ENCODE measurements at regions not wholly inside any gene's neighbourhood (a gene's known extent, or its start where the extent isn't known, plus 50 kb on each side); places are given as distances from the start of the nearest gene placed in this dataset.
"Not testable (repeated sequence)": the region's sequence is repeated elsewhere in the genome, so short reads cannot be mapped to it uniquely, and the experiment has no call there.

DNA sequence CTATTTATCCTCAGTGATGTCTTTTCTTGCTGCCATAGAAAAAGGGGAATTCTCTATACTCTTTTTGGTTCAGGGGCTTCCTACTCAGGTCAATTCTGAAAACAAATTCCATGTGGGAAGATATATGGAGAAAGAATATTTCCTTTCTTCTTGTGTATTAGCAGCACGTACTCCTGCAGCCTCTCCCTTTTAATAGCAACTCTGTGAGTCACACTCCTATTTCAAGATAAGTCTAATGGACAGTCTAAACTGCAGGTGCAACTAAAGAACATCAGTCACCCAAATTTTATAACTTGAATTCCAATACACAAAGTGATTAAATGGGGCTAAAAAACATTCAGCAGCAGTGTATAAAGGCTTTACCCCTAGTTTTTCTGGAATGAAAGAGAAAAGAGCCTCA lies 942.2 kb downstream of the CNTNAP5 start:
- no peak for DNase-seq

DNA sequence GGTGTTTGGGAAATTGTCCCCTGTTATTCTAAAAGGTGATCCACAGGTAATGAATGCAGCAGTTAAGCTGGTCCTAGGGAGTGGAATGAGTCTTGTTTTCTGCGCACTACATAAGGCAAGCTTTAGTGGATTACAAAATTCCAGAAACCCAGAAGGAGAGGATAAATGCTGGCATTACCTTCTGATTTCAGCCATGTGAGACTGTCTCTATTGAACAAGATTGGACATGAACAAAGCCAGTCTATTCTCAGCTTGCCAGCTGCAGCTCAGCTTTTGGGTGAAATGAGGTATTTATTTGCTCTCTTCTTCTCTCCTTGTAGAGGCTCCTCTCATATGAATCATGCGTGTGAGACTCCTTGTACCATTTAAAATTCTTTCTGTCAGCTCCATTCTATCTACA lies 944.9 kb downstream of the CNTNAP5 start:
- no peak for DNase-seq

DNA sequence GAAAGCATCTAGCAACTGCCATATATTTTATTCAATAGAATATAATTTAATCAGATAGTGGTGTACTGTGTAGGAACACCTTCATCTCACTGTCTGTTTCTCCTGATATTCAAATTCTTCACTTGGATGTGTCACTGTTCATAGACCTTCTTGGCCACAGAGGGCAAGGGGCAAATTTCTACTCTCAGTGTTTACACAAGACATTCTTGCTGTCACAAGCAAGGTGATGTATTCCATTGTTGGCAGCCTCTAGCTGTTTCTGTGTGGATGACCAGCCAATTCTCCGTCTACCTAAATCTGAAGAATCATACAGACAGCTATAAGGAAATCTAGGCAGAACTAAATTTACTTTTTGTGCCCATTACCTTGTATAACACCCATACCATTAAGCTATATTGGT lies 948.3 kb downstream of the CNTNAP5 start:
- DNase-seq: no peak

- DNase-seq: no peak
These were observed 950.1 kb downstream of the CNTNAP5 start for GRCh38 chr2:124975224-124975623.

- no peak for DNase-seq
These were observed 950.6 kb downstream of the CNTNAP5 start for GRCh38 chr2:124975648-124976047.

DNA sequence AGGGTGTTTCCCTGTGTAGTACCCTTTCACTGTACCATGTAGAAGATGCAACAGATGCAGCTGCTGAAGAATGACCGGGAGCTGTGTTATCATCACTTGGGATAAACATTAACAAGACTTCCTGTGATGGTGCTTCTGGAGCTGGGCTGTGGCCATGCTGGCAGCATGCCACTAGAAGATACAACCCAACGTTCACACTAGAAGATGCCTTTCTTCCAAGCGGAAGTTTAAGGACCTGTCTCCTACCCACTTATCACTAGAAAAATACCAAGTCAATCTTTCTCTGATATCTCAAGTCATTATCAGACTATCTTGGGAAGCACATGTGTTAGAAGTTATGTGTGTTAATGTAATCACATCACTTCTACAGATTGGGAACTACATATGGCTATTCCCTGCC lies 953.5 kb downstream of the CNTNAP5 start:
- DNase-seq: no peak

- no peak for DNase-seq
These were observed 958.5 kb downstream of the CNTNAP5 start for GRCh38 chr2:124983595-124983994.

GRCh38 chr2:124985270-124985669 lies 960.2 kb downstream of the CNTNAP5 start:
- no peak for DNase-seq

- DNase-seq: no peak
These were observed 961.0 kb downstream of the CNTNAP5 start for GRCh38 chr2:124986136-124986535.

DNA sequence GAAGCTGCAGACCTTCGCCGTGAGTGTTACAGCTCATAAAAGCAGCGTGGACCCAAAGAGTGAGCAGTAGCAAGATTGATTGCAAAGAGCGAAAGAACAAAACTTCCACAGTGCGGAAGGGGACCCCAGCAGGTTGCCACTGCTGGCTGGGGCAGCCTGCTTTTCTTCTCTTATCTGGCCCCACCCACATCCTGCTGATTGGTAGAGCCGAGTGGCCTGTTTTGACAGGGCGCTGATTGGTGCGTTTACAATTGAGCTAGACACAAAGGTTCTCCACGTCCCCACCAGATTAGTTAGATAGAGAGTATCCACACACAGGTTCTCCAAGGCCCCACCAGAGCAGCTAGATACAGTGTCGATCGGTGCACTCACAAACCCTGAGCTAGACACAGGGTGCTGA lies 961.8 kb downstream of the CNTNAP5 start:
- DNase-seq: not testable (repeated sequence)

DNA sequence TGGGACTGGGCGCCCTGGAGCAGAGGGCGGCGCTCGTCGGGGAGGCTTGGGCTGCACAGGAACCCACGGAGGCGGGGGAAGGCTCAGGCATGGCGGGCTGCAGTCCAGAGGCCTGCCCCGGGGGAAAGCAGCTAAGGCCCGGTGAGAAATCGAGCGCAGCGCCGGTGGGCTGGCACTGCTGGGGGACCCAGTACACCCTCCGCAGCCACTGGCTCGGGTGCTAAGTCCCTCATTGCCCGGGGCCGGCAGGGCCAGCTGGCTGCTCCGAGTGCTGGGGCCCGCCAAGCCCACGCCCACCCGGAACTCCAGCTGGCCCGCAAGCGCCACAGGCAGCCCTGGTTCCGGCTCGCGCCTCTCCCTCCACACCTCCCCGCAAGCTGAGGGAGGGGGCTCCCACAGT lies 962.3 kb downstream of the CNTNAP5 start:
- DNase-seq: not testable (repeated sequence)

- DNase-seq: no peak
These were observed 963.0 kb downstream of the CNTNAP5 start for GRCh38 chr2:124988111-124988510.

DNA sequence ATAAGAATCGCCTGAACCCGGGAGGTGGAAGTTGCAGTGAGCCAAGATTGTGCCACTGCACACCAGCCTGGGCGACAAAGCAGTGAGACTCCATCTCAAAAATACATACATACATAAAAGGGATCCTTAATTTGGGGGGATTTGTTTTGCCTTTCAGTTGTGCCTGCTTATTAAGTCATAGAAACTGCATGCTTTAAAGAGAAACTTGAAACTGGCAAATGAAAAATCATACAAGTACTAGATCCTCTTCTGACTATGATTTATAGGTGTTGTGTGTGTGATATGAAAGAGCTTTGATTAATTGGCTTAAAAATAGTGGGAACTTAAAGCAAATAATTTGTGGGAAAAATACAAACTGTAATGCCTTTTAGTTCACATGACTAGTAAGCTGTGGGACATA lies 963.7 kb downstream of the CNTNAP5 start:
- DNase-seq: no peak

GRCh38 chr2:124993809-124994208 lies 968.7 kb downstream of the CNTNAP5 start:
- DNase-seq: no peak

- no peak for DNase-seq
These were observed 970.3 kb downstream of the CNTNAP5 start for GRCh38 chr2:124995185-124995912.

- no peak for DNase-seq
These were observed 971.3 kb downstream of the CNTNAP5 start for GRCh38 chr2:124996406-124996805.

DNA sequence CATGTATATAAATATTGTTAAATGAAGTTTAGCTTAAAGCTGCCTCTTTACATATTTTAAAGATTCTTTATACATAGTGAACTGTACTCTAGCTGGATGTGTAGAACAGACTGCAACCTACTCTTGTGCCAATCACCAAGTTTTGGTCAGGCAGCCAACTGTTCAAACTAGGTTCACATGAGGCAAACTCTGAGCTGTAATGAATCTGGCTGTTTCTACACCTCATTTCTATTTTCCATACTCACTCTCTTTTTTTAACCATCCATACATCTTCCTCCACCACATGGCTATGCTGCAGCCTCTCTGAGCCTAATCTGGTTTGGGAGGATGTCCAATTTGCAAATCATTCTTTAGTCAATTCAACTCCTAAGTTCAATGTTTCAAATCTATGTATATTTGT lies 974.8 kb downstream of the CNTNAP5 start:
- DNase-seq: no peak

DNA sequence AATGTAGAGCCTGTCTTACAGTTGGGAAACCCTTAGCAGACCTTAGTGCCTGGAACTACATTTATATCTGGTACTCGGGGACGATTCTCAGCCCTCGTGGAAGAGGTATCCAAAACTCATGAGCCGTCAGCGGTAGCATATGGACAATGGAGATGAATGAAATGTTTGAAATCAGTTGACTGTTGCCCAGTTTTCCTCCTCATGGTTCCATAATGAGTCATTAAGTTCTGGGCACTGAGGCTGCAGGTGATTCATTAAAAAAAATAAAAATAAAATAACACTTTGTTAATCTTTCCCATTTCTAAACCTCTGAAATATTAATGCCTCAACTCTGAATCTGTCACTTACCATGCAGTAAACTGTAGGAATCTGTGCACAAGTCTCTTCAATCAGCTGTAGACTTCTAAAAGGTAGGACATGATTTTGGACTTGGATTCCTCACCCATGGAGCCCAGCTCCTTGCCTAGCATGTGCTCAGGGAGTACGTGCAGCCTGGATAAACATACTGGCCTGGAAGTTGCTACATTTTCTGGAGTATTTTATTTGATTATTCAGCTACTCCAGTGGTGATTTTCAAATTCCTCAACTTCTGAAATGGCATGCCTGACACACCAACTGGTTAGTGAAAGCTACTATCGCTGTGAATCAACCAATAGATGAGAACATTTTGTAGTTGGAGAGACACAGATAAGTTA lies 979.2 kb downstream of the CNTNAP5 start:
- no peak for DNase-seq

GRCh38 chr2:125006676-125007075 lies 981.6 kb downstream of the CNTNAP5 start:
- no peak for DNase-seq

GRCh38 chr2:125028721-125029120 lies 1003.6 kb downstream of the CNTNAP5 start:
- DNase-seq: not testable (repeated sequence)

DNA sequence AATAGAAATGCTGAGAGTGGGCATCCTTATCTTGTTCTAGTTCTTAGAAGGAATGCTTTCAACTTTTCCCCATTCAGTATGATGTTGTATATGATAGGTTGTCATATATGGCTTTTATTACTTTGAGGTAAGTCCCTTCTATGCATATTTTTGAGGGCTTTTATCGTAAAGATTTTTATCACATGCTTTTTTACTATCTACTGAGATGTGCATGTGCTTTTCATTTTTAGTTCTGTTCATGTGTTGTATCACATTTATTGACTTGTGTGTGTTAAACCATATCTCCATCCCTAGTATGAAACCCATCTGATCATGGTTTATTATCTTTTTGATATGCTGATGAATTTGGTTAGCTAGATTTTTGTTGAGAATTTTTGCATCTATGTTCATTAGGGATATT lies 1008.8 kb downstream of the CNTNAP5 start:
- no peak for DNase-seq

GRCh38 chr2:125037135-125037653 lies 1012.1 kb downstream of the CNTNAP5 start:
- no peak for DNase-seq

- DNase-seq: no peak
These were observed 1016.8 kb downstream of the CNTNAP5 start for GRCh38 chr2:125041846-125042245.

DNA sequence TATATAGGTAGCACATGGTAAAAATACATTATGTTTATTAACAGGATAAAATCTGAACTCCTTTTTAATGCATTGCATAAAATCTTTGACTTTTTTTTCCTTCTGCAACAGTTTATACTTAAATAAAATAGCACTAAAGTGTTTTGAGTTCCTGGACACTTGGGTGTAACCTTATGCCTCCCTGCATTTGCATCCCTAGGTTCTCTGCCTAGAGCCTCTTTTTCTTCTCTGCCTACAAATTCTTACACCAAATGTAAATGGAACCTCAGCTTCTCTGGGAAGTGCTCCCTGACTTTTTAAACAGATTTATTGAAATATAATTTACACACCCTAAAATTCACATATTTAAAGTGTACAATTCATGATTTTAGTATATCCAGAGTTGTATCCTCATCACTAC lies 1017.6 kb downstream of the CNTNAP5 start:
- DNase-seq: no peak
